B cell (primary cell): ENCODE measurements at regions not wholly inside any gene's neighbourhood (a gene's known extent, or its start where the extent isn't known, plus 50 kb on each side); places are given as distances from the start of the nearest gene placed in this dataset.

ENCODE experiments used
- ATAC-seq: fragments of 200-7000 bp; cut with Tn5 transposase; one replicate; pipeline ENCODE4 v1.10.0; 2021; ENCODE audit warnings: low read depth, mild to moderate bottlenecking, moderate number of reproducible peaks, moderate library complexity
- CTCF ChIA-PET: fragments of 350-600 bp; sonication (Branson Sonifier 250); formaldehyde crosslinking; loops from one replicate; lab custom pipeline; 2021; ENCODE audit warnings: antibody characterized with exemption, inconsistent platforms; lab: Charles Lee
- POLR2A ChIA-PET: fragments of 350-600 bp; sonication (Branson Sonifier 250); formaldehyde crosslinking; loops from one replicate; lab custom pipeline; 2021; ENCODE audit warnings: antibody characterized with exemption; lab: Charles Lee
- DNase-seq: peaks from one replicate; pipeline ENCODE4 v3.0.0; 2013
- H2AFZ ChIP-seq: 2 replicates; pipeline ENCODE4 v1.6.1; 2012; ENCODE audit warnings: mild to moderate bottlenecking, low read depth, low read length; ENCODE audit not compliant: insufficient read depth, poor library complexity, severe bottlenecking
- H3K27ac ChIP-seq, 2 donors: 1 replicate in 1 of 2; 2 replicates in 1 of 2; pipeline ENCODE4 v1.5.1; 2012 to 2013; ENCODE audit warnings: low read length in 2 of 2, mild to moderate bottlenecking in 2 of 2, moderate library complexity in 1 of 2
- H3K27me3 ChIP-seq, 4 experiments: fragments of 200-600 bp in 1 of 4; sonication (generic) in 1 of 4; replicated peaks in 1 of 4; 1 replicate in 2 of 4; 2 replicates in 2 of 4; pipeline versions ENCODE4 v1.6.1 to v1.7.0; 2013 to 2016; ENCODE audit warnings: low read length in 3 of 4, mild to moderate bottlenecking in 2 of 4, mixed read lengths in 1 of 4, moderate library complexity in 1 of 4; ENCODE audit not compliant: insufficient read depth in 4 of 4, control insufficient read depth in 3 of 4; ENCODE audit errors: control extremely low read depth in 1 of 4
- H3K36me3 ChIP-seq, 2 experiments: replicated peaks in 1 of 2; 1 replicate in 1 of 2; 2 replicates in 1 of 2; pipeline versions ENCODE4 v1.6.1 to v1.7.1; 2013; ENCODE audit warnings: low read length in 1 of 2; ENCODE audit not compliant: insufficient read depth in 2 of 2, control insufficient read depth in 1 of 2; ENCODE audit errors: control extremely low read depth in 1 of 2, extremely low read depth in 1 of 2
- H3K4me1 ChIP-seq, 2 donors: fragments of 200-600 bp in 1 of 2; sonication (generic) in 1 of 2; 1 replicate in 1 of 2; 2 replicates in 1 of 2; pipeline versions ENCODE4 v1.5.1 to v1.6.1; 2013 to 2017; ENCODE audit warnings: low read length in 2 of 2; ENCODE audit not compliant: control insufficient read depth in 2 of 2, insufficient read depth in 2 of 2
- H3K4me2 ChIP-seq: replicated peaks from 2 replicates; pipeline ENCODE3; 2012; ENCODE audit warnings: mild to moderate bottlenecking, low read depth, low read length; ENCODE audit not compliant: poor library complexity, severe bottlenecking
- H3K4me3 ChIP-seq, 5 experiments: fragments of 200-600 bp in 1 of 5; sonication (generic) in 1 of 5; 1 replicate in 3 of 5; 2 replicates in 2 of 5; pipeline versions ENCODE4 v1.5.1 to v1.7.0; 2011 to 2016; ENCODE audit warnings: low read length in 4 of 5, mild to moderate bottlenecking in 4 of 5, low read depth in 2 of 5, control low read depth in 1 of 5, moderate library complexity in 1 of 5; ENCODE audit not compliant: insufficient read depth in 1 of 5; ENCODE audit errors: control extremely low read depth in 1 of 5, extremely low read depth in 1 of 5
- H3K79me2 ChIP-seq: fragments of 200-600 bp; sonication (generic); one replicate; pipeline ENCODE4 v1.6.0; 2016; ENCODE audit warnings: low read length; ENCODE audit not compliant: control insufficient read depth, insufficient read depth
- H3K9ac ChIP-seq: fragments of 200-600 bp; sonication (generic); 2 replicates; pipeline ENCODE4 v1.6.1; 2017; ENCODE audit warnings: mild to moderate bottlenecking, low read length, moderate library complexity
- H3K9me3 ChIP-seq, 3 donors: one replicate each; pipeline versions ENCODE4 v1.6.1 to v1.7.1; 2013; ENCODE audit warnings: low read length in 2 of 3; ENCODE audit not compliant: control insufficient read depth in 2 of 3, insufficient read depth in 1 of 3; ENCODE audit errors: control extremely low read depth in 1 of 3
- H4K20me1 ChIP-seq: 2 replicates; pipeline ENCODE4 v1.6.0; 2012; ENCODE audit warnings: mild to moderate bottlenecking, low read length; ENCODE audit not compliant: insufficient read depth, control insufficient read depth, poor library complexity, severe bottlenecking
- H3K27ac Mint-ChIP-seq: one replicate; pipeline ENCODE4 v1.8.0; 2021; ENCODE audit warnings: mixed read lengths
- H3K27me3 Mint-ChIP-seq: one replicate; pipeline ENCODE4 v1.8.0; 2021; ENCODE audit warnings: mixed read lengths
- H3K4me1 Mint-ChIP-seq: one replicate; pipeline ENCODE4 v1.8.0; 2021; ENCODE audit warnings: mixed read lengths
- H3K4me3 Mint-ChIP-seq: one replicate; pipeline ENCODE4 v1.8.0; 2021; ENCODE audit warnings: mixed read lengths
- H3K9me3 Mint-ChIP-seq: one replicate; pipeline ENCODE4 v1.8.0; 2022; ENCODE audit warnings: mixed read lengths; ENCODE audit not compliant: insufficient read depth
- CTCF ChIP-seq: fragments of 200-600 bp; IDR thresholded peaks from one replicate; pipeline ENCODE4 v1.8.0; 2022; ENCODE audit warnings: antibody characterized with exemption, mild to moderate bottlenecking
- EZH2 ChIP-seq: IDR thresholded peaks from 2 replicates; pipeline ENCODE4 v1.6.1; 2012; ENCODE audit warnings: borderline replicate concordance, low read depth, mild to moderate bottlenecking, moderate library complexity, low read length; ENCODE audit not compliant: insufficient read depth, poor library complexity, severe bottlenecking
- WGBS: methylation state at CpG from one replicate; pipeline ENCODE4 v1.1.5; 2013; ENCODE audit warnings: missing lambda C conversion rate; ENCODE audit not compliant: insufficient coverage; 5-methylcytosine and 5-hydroxymethylcytosine counted together
- intact Hi-C: fragments of 100-400 bp; cut with micrococcal nuclease; formaldehyde crosslinking; loops from one replicate; pipeline ENCODE4 v1.10.0; 2022

DNA sequence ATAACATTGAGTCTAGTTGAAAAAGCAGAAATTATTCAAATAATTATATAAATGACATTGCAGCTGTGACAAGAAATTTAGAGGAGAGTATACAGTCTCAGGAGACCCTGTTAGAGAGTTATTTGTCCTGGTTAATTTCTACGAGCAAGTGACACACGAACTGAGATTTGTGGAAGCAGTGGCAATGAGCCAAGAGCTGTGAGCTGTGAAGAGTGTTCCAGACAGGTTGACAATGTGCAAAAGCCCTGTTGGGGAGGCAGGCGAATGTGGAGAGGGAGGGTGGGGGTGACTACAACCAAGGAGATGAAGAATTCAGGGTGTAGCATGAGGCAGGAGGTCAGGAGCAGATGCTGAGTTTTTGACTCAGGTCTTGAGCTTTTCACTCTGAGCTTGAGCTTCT is 620.2 kb upstream of the TENM4 start:
- 88% methylated on average over 3 of the region's 3 CpGs for WGBS

DNA sequence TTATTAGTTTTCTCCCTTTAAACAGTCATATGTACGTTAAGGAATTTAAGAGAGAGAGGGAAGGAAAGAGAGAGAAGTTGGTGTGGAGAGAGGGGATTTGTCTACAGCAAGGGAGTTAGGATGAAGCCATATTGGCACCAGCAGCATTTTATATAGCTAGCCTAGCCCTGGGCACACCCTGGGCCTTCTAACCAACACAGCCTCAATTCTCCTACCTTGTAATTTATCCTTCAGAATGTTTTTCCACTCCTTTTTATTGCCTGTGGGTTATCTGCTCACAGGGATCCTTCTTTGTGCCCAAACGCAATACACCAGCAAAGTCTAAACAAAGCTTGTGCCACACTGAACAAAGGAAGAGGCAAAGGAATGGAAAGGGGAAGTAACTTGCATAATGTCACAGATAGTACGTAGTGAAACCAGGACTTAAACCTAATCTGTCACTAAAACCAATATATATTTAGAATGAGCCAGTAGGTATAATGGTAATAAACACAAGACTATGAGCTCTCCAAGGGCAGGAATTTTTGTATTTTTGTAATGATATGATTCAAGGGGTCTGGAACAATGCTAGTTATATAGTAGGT is 613.8 kb upstream of the TENM4 start:
- Mint-ChIP-seq H3K4me1 (no peaks in the 10 kb centered on the region), H3K9me3 (peaks cover 5% of the 10 kb centered on the region), H3K27ac (no peak overlapping the region), H3K4me3 (no peak overlapping the region), H3K27me3 (no peaks in the 10 kb centered on the region)
- Histone ChIP-seq H3K27ac (no peak overlapping the region), H4K20me1 (no peaks in the 10 kb centered on the region), H3K79me2 (no peaks in the 10 kb centered on the region), H3K4me1 (no peaks in the 10 kb centered on the region), H3K9me3 (no peaks in the 10 kb centered on the region), H3K4me3 (no peak overlapping the region), H2AFZ (no peak overlapping the region), H3K9ac (no peak overlapping the region), H3K4me2 (no peak overlapping the region), H3K36me3 (no peaks in the 10 kb centered on the region), H3K27me3 (no peaks in the 10 kb centered on the region)
- ChIA-PET CTCF (no interaction called here), POLR2A (no interaction called here)
- no CpG with 5 or more reads among the region's 3 CpGs for WGBS
- DNase-seq, result no peak
- TF ChIP-seq EZH2 (no peak), CTCF (no peak)
- intact Hi-C loops, result no loop called here
- ATAC-seq, result no peak

More for the DNA sequence above, 620.2 kb upstream of the TENM4 start:
- no peak for TF ChIP-seq CTCF
- Mint-ChIP-seq H3K9me3 (peaks cover 4% of the 10 kb centered on the region), H3K4me3 (no peak overlapping the region), H3K27me3 (no peaks in the 10 kb centered on the region), H3K4me1 (no peaks in the 10 kb centered on the region), H3K27ac (no peak overlapping the region)
- intact Hi-C loops, result no loop called here
- DNase-seq (no peak), ATAC-seq (no peak)
- Histone ChIP-seq H3K9ac (no peak overlapping the region), H3K4me1 (no peaks in the 10 kb centered on the region), H3K79me2 (no peaks in the 10 kb centered on the region), H3K36me3 (no peaks in the 10 kb centered on the region), H3K27ac (no peak overlapping the region), H3K4me3 (no peak overlapping the region), H4K20me1 (no peaks in the 10 kb centered on the region), H3K27me3 (no peaks in the 10 kb centered on the region), H3K9me3 (no peaks in the 10 kb centered on the region), H3K4me2 (no peak overlapping the region), H2AFZ (no peak overlapping the region)
- CTCF ChIA-PET, result no interaction called here
- POLR2A ChIA-PET, result no interaction called here
